ENCODE measurements at regions not wholly inside any gene's neighbourhood (a gene's known extent, or its start where the extent isn't known, plus 50 kb on each side); places are given as distances from the start of the nearest gene placed in this dataset.

- TF ChIP-seq FIP1L1 (IDR thresholded peaks at IDR 0.05; ENCODE audit: low read depth, low read length, poor library complexity, severe bottlenecking): no peak
- no peak for TF ChIP-seq IRF1 (CRISPR knock-in tag; IDR thresholded peaks at IDR 0.05; ENCODE audit: borderline replicate concordance)
- no peak for TF ChIP-seq JUN (IDR thresholded peaks at IDR 0.05; ENCODE audit: borderline replicate concordance, low read depth, low read length)
- TF ChIP-seq JUN (CRISPR knock-in tag; IDR thresholded peaks at IDR 0.05; ENCODE audit: borderline replicate concordance): no peak
- TF ChIP-seq TRIM24 (IDR thresholded peaks at IDR 0.05): no peak
- TF ChIP-seq TBP (optimal IDR thresholded peaks at IDR 0.05; ENCODE audit: low read depth, low read length): no peak
- no peak for TF ChIP-seq DNMT1 (IDR thresholded peaks at IDR 0.05)
- TF ChIP-seq TCF7 (IDR thresholded peaks at IDR 0.05; ENCODE audit: borderline replicate concordance): no peak
- TF ChIP-seq EWSR1 (IDR thresholded peaks at IDR 0.05; ENCODE audit: borderline replicate concordance, low read depth, partially characterized antibody): no peak
- TF ChIP-seq CHCHD3 (CRISPR knock-in tag; IDR thresholded peaks at IDR 0.05): no peak
- no peak for TF ChIP-seq MTA3 (IDR thresholded peaks at IDR 0.05; ENCODE audit: borderline replicate concordance)
Measured at GRCh38 chr3:189512821-189513220, 118.4 kb upstream of the TP63 start (continued).

Measured in K562 (cell line).